Activated B cell treated with CpG ODN at 0.5 μM for 24 hours (primary cell): ENCODE measurements at regions not wholly inside any gene's neighbourhood (a gene's known extent, or its start where the extent isn't known, plus 50 kb on each side); places are given as distances from the start of the nearest gene placed in this dataset.

ENCODE experiments used
- ATAC-seq: fragments of 200-7000 bp; cut with Tn5 transposase; one replicate; pipeline ENCODE4 v1.10.0; 2021; ENCODE audit warnings: low read depth, mild to moderate bottlenecking, moderate library complexity
- CTCF ChIA-PET: fragments of 350-600 bp; sonication (Branson Sonifier 250); formaldehyde crosslinking; loops from one replicate; lab custom pipeline; 2021; ENCODE audit warnings: antibody characterized with exemption; lab: Charles Lee
- POLR2A ChIA-PET: fragments of 350-600 bp; sonication (Branson Sonifier 250); formaldehyde crosslinking; loops from one replicate; lab custom pipeline; 2021; ENCODE audit warnings: antibody characterized with exemption; lab: Charles Lee
- DNase-seq: peaks from one replicate; pipeline ENCODE4 v3.0.0; 2022
- H3K27ac Mint-ChIP-seq: one replicate; pipeline ENCODE4 v1.8.0; 2020; ENCODE audit warnings: mixed read lengths
- H3K27me3 Mint-ChIP-seq: one replicate; pipeline ENCODE4 v1.8.0; 2021; ENCODE audit warnings: mixed read lengths
- H3K36me3 Mint-ChIP-seq: one replicate; pipeline ENCODE4 v1.8.0; 2021; ENCODE audit warnings: low read depth, mixed read lengths
- H3K4me1 Mint-ChIP-seq: one replicate; pipeline ENCODE4 v1.8.0; 2021; ENCODE audit warnings: mixed read lengths
- H3K4me3 Mint-ChIP-seq: one replicate; pipeline ENCODE4 v1.8.0; 2020; ENCODE audit warnings: mild to moderate bottlenecking, mixed read lengths
- H3K9me3 Mint-ChIP-seq: one replicate; pipeline ENCODE4 v1.8.0; 2020; ENCODE audit warnings: mixed read lengths
- CTCF ChIP-seq: fragments of 200-600 bp; IDR thresholded peaks from one replicate; pipeline ENCODE4 v1.8.0; 2022; ENCODE audit warnings: antibody characterized with exemption, mild to moderate bottlenecking
- intact Hi-C: fragments of 100-400 bp; cut with micrococcal nuclease; formaldehyde crosslinking; loops from one replicate; pipeline ENCODE4 v1.15.1; 2024

GRCh38 chr16:65788434-65789140, 577.9 kb upstream of the CDH5 start:
- H3K27me3 Mint-ChIP-seq, result no peaks in the 10 kb centered on the region
- H3K27ac Mint-ChIP-seq, result no peak overlapping the region
- DNase-seq (no peak), ATAC-seq (no peak)
- no peaks in the 10 kb centered on the region for H3K4me1 Mint-ChIP-seq
- ChIA-PET POLR2A (no interaction called here), CTCF (no interaction called here)
- intact Hi-C loops, result no loop called here
- no peak overlapping the region for H3K4me3 Mint-ChIP-seq
- H3K9me3 Mint-ChIP-seq, result no peaks in the 10 kb centered on the region
- no peak for TF ChIP-seq CTCF
- H3K36me3 Mint-ChIP-seq, result no peaks in the 10 kb centered on the region

GRCh38 chr16:65787921-65788320, 578.6 kb upstream of the CDH5 start:
- Mint-ChIP-seq H3K9me3 (no peaks in the 10 kb centered on the region), H3K27ac (no peak overlapping the region), H3K4me3 (no peak overlapping the region), H3K36me3 (no peaks in the 10 kb centered on the region), H3K4me1 (no peaks in the 10 kb centered on the region), H3K27me3 (no peaks in the 10 kb centered on the region)
- CTCF ChIA-PET, result no interaction called here
- POLR2A ChIA-PET, result no interaction called here
- no peak for TF ChIP-seq CTCF
- no peak for DNase-seq
- intact Hi-C loops, result no loop called here
- ATAC-seq, result no peak

GRCh38 chr16:65786916-65787315, 579.6 kb upstream of the CDH5 start:
- TF ChIP-seq CTCF, result no peak
- intact Hi-C loops, result no loop called here
- Mint-ChIP-seq H3K4me3 (no peak overlapping the region), H3K27ac (no peak overlapping the region), H3K36me3 (no peaks in the 10 kb centered on the region), H3K4me1 (no peaks in the 10 kb centered on the region), H3K27me3 (no peaks in the 10 kb centered on the region), H3K9me3 (no peaks in the 10 kb centered on the region)
- CTCF ChIA-PET, result no interaction called here
- POLR2A ChIA-PET, result no interaction called here
- ATAC-seq, result no peak
- no peak for DNase-seq

GRCh38 chr16:65783709-65784474, 582.6 kb upstream of the CDH5 start:
- H3K4me1 Mint-ChIP-seq, result no peaks in the 10 kb centered on the region
- ATAC-seq, result no peak
- H3K27ac Mint-ChIP-seq, result no peak overlapping the region
- no peaks in the 10 kb centered on the region for H3K9me3 Mint-ChIP-seq
- no peak for DNase-seq
- H3K4me3 Mint-ChIP-seq, result no peak overlapping the region
- H3K27me3 Mint-ChIP-seq, result no peaks in the 10 kb centered on the region
- no peak for TF ChIP-seq CTCF
- no peaks in the 10 kb centered on the region for H3K36me3 Mint-ChIP-seq
- CTCF ChIA-PET, result no interaction called here
- POLR2A ChIA-PET, result no interaction called here
- intact Hi-C loops, result no loop called here
